Spleen (tissue), 11 donors: ENCODE measurements at regions not wholly inside any gene's neighbourhood (a gene's known extent, or its start where the extent isn't known, plus 50 kb on each side); places are given as distances from the start of the nearest gene placed in this dataset.

Source experiments
- DNase-seq: peaks from one replicate; pipeline ENCODE4 v3.0.0-alpha.2; 2020
- H3K27ac ChIP-seq, 8 donors: fragments of 200-600 bp; sonication (generic) in 7 of 8; 1 replicate in 4 of 8; 2 replicates in 4 of 8; pipeline versions ENCODE4 v1.5.0 to v1.8.0; 2016 to 2021; ENCODE audit warnings: inconsistent platforms in 4 of 8, mild to moderate bottlenecking in 4 of 8, moderate library complexity in 1 of 8
- H3K27me3 ChIP-seq, 7 donors: fragments of 200-600 bp; sonication (generic) in 6 of 7; replicated peaks in 1 of 7; 1 replicate in 4 of 7; 2 replicates in 3 of 7; pipeline versions ENCODE4 v1.5.0 to v1.8.0; 2016 to 2021; ENCODE audit warnings: inconsistent platforms in 3 of 7, mild to moderate bottlenecking in 1 of 7
- H3K36me3 ChIP-seq, 6 donors: fragments of 200-600 bp; sonication (generic) in 5 of 6; 1 replicate in 4 of 6; 2 replicates in 2 of 6; pipeline versions ENCODE4 v1.5.0 to v1.8.0; 2016 to 2021; ENCODE audit warnings: inconsistent platforms in 2 of 6
- H3K4me1 ChIP-seq, 6 donors: fragments of 200-600 bp; sonication (generic) in 5 of 6; 1 replicate in 3 of 6; 2 replicates in 3 of 6; pipeline versions ENCODE4 v1.5.0 to v1.8.0; 2016 to 2021; ENCODE audit warnings: inconsistent platforms in 3 of 6
- H3K4me3 ChIP-seq, 8 donors: fragments of 200-600 bp; sonication (generic) in 7 of 8; 1 replicate in 4 of 8; 2 replicates in 4 of 8; pipeline versions ENCODE4 v1.5.0 to v1.8.0; 2016 to 2021; ENCODE audit warnings: inconsistent platforms in 4 of 8, mild to moderate bottlenecking in 4 of 8, moderate library complexity in 2 of 8
- H3K9me3 ChIP-seq, 8 donors: fragments of 200-600 bp; sonication (generic) in 7 of 8; 1 replicate in 4 of 8; 2 replicates in 4 of 8; pipeline versions ENCODE4 v1.5.0 to v1.8.0; 2016 to 2021; ENCODE audit warnings: inconsistent platforms in 4 of 8
- POLR2A ChIP-seq, 3 donors: fragments of 450-650 bp; IDR thresholded peaks; one replicate each; pipeline ENCODE4 v1.5.1; 2017; ENCODE audit warnings: antibody characterized with exemption in 3 of 3, mild to moderate bottlenecking in 1 of 3
- POLR2AphosphoS5 ChIP-seq, 3 donors: sonication (generic); formaldehyde crosslinking; IDR thresholded peaks; one replicate each; pipeline ENCODE4 v1.5.1; 2017; ENCODE audit warnings: antibody characterized with exemption in 3 of 3
- WGBS, 5 donors: extraction: QIAGEN DNeasy Blood & Tissue Kit in 3 of 5; methylation state at CpG; one replicate each; pipeline versions ENCODE4 v1.1.5 to v1.1.7; 2013 to 2018; 5-methylcytosine and 5-hydroxymethylcytosine counted together
- intact Hi-C: fragments of 100-400 bp; cut with DNase I; formaldehyde crosslinking; loops from one replicate; pipeline ENCODE4 v1.15.0; 2023; ENCODE audit warnings: low total_unique reads
- TF ChIP-seq, protein P1 (sequence below), 11 experiments: fragments of 200-600 bp in 7 of 11; fragments of 450-650 bp in 4 of 11; sonication (generic) in 4 of 11; IDR thresholded peaks in 8 of 11; conservative IDR thresholded peaks in 3 of 11; 1 replicate in 7 of 11; 2 replicates in 4 of 11; pipeline versions ENCODE4 v1.4.0 to v1.8.0; 2016 to 2021; ENCODE audit warnings: antibody characterized with exemption in 11 of 11, inconsistent platforms in 4 of 11, mild to moderate bottlenecking in 1 of 11
- donor health status: healthy with polysubstance abuse.
- donor health status: DM: no; HTN: no; CAD: no; lungs with moderate emphysema.
- donor health status: DM: no; HTN: no; CAD: no.
- donor health status: Bipolar disorder and iron deficiency.
- donor health status: healthy.
- donor health status: DM: no; HTN: no; CAD: no.
- donor health status: DM: yes; HTN: yes; CAD: no.

- no peak overlapping the region for H3K27ac ChIP-seq
- 79 to 91% (median 81%) methylated on average over 7 of the region's 7 CpGs for WGBS, 5 donors
- intact Hi-C loops, result no loop called here
- peaks cover 0 to 17% (median 0%) of the 10 kb centered on the region in 7 donors for H3K27me3 ChIP-seq
- no peak for DNase-seq
- no peak for TF ChIP-seq POLR2A (IDR thresholded peaks at IDR 0.05)
- TF ChIP-seq POLR2AphosphoS5 (IDR thresholded peaks at IDR 0.05), result no peak
- TF ChIP-seq, protein P1, sequence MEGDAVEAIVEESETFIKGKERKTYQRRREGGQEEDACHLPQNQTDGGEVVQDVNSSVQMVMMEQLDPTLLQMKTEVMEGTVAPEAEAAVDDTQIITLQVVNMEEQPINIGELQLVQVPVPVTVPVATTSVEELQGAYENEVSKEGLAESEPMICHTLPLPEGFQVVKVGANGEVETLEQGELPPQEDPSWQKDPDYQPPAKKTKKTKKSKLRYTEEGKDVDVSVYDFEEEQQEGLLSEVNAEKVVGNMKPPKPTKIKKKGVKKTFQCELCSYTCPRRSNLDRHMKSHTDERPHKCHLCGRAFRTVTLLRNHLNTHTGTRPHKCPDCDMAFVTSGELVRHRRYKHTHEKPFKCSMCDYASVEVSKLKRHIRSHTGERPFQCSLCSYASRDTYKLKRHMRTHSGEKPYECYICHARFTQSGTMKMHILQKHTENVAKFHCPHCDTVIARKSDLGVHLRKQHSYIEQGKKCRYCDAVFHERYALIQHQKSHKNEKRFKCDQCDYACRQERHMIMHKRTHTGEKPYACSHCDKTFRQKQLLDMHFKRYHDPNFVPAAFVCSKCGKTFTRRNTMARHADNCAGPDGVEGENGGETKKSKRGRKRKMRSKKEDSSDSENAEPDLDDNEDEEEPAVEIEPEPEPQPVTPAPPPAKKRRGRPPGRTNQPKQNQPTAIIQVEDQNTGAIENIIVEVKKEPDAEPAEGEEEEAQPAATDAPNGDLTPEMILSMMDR (IDR thresholded peaks at IDR 0.05 in 8 of 11, conservative IDR thresholded peaks at IDR 0.05 in 3 of 11), result no peak
- H3K9me3 ChIP-seq, result no peaks in the 10 kb centered on the region
- no peak overlapping the region for H3K4me3 ChIP-seq
- no peaks in the 10 kb centered on the region for H3K4me1 ChIP-seq
- H3K36me3 ChIP-seq, result no peaks in the 10 kb centered on the region
Observed at GRCh38 chr10:128373831-128374230, 247.6 kb upstream of the MKI67 start.

- 69 to 80% (median 77%) methylated on average over 7 of the region's 7 CpGs for WGBS, 5 donors
- Histone ChIP-seq H3K9me3 (no peaks in the 10 kb centered on the region), H3K27ac (no peak overlapping the region), H3K36me3 (no peaks in the 10 kb centered on the region), H3K4me1 (no peaks in the 10 kb centered on the region), H3K27me3 (peaks cover 0 to 16% (median 0%) of the 10 kb centered on the region in 7 donors), H3K4me3 (no peak overlapping the region)
- intact Hi-C loops, result no loop called here
- TF ChIP-seq, protein P1 (IDR thresholded peaks at IDR 0.05 in 8 of 11, conservative IDR thresholded peaks at IDR 0.05 in 3 of 11), result no peak
- TF ChIP-seq POLR2AphosphoS5 (IDR thresholded peaks at IDR 0.05) (no peak), POLR2A (IDR thresholded peaks at IDR 0.05) (no peak)
- no peak for DNase-seq
Observed at GRCh38 chr10:128375171-128375570, 248.9 kb upstream of the MKI67 start.

GRCh38 chr10:128377364-128377987 lies 251.3 kb upstream of the MKI67 start:
- Histone ChIP-seq H3K4me1 (no peaks in the 10 kb centered on the region), H3K36me3 (no peaks in the 10 kb centered on the region), H3K27ac (no peak overlapping the region), H3K4me3 (no peak overlapping the region), H3K27me3 (peaks cover 0 to 20% (median 0%) of the 10 kb centered on the region in 7 donors), H3K9me3 (no peaks in the 10 kb centered on the region)
- no peak for DNase-seq
- intact Hi-C loops, result no loop called here
- 70 to 79% (median 74%) methylated on average over 9 of the region's 9 CpGs for WGBS, 5 donors
- TF ChIP-seq, protein P1 (IDR thresholded peaks at IDR 0.05 in 8 of 11, conservative IDR thresholded peaks at IDR 0.05 in 3 of 11), result no peak
- TF ChIP-seq POLR2AphosphoS5 (IDR thresholded peaks at IDR 0.05) (no peak), POLR2A (IDR thresholded peaks at IDR 0.05) (no peak)

GRCh38 chr10:128377988-128378387 lies 251.8 kb upstream of the MKI67 start:
- DNase-seq, result no peak
- H3K27ac ChIP-seq, result no peak overlapping the region
- TF ChIP-seq POLR2AphosphoS5 (IDR thresholded peaks at IDR 0.05) (no peak), POLR2A (IDR thresholded peaks at IDR 0.05) (no peak)
- TF ChIP-seq, protein P1 (IDR thresholded peaks at IDR 0.05 in 8 of 11, conservative IDR thresholded peaks at IDR 0.05 in 3 of 11), result no peak
- intact Hi-C loops, result no loop called here
- no peaks in the 10 kb centered on the region for H3K9me3 ChIP-seq
- H3K4me1 ChIP-seq, result no peaks in the 10 kb centered on the region
- H3K27me3 ChIP-seq, result peaks cover 0 to 20% (median 0%) of the 10 kb centered on the region in 7 donors
- no peak overlapping the region for H3K4me3 ChIP-seq
- no peaks in the 10 kb centered on the region for H3K36me3 ChIP-seq
- WGBS, 5 donors, result 48 to 65% (median 63%) methylated on average over 3 of the region's 3 CpGs
